Neural cell (in vitro differentiated cells): ENCODE measurements at regions not wholly inside any gene's neighbourhood (a gene's known extent, or its start where the extent isn't known, plus 50 kb on each side); places are given as distances from the start of the nearest gene placed in this dataset.

Experiments
- H2AFZ ChIP-seq: fragments of 200-600, 300-800 bp; sonication (generic), shearing (Covaris generic); 2 replicates; pipeline ENCODE4 v1.6.0; 2014; ENCODE audit warnings: low read depth, mild to moderate bottlenecking, antibody characterized with exemption, low read length, moderate library complexity
- H3F3A ChIP-seq: fragments of 200-600 bp; shearing (Covaris generic); 2 replicates; pipeline ENCODE4 v1.6.1; 2016; ENCODE audit warnings: mild to moderate bottlenecking, moderate library complexity, mixed read lengths, antibody characterized with exemption, low read length; ENCODE audit not compliant: insufficient read depth, poor library complexity, severe bottlenecking
- H3K27ac ChIP-seq: fragments of 200-600, 300-800 bp; sonication (generic), shearing (Covaris generic); 2 replicates; pipeline ENCODE4 v1.5.1; 2014; ENCODE audit warnings: mild to moderate bottlenecking, low read length, moderate library complexity
- H3K27me3 ChIP-seq: fragments of 300-800, 200-600 bp; sonication (generic), shearing (Covaris generic); 2 replicates; pipeline ENCODE4 v1.6.0; 2014; ENCODE audit warnings: mild to moderate bottlenecking, low read depth, low read length, moderate library complexity; ENCODE audit not compliant: insufficient read depth
- H3K36me3 ChIP-seq: fragments of 300-800, 200-600 bp; sonication (generic), shearing (Covaris generic); 2 replicates; pipeline ENCODE4 v1.5.1; 2014; ENCODE audit warnings: mild to moderate bottlenecking, antibody characterized with exemption, low read length, moderate library complexity; ENCODE audit not compliant: insufficient read depth
- H3K4me2 ChIP-seq: fragments of 300-800, 200-600 bp; sonication (generic), shearing (Covaris generic); 2 replicates; pipeline ENCODE4 v1.6.0; 2014; ENCODE audit warnings: mild to moderate bottlenecking, low read length
- H3K4me3 ChIP-seq: fragments of 300-800, 200-600 bp; sonication (generic), shearing (Covaris generic); 2 replicates; pipeline ENCODE4 v1.5.1; 2014; ENCODE audit warnings: mild to moderate bottlenecking, low read length, moderate library complexity
- H3K79me2 ChIP-seq: fragments of 200-600 bp; shearing (Covaris generic); replicated peaks from 2 replicates; pipeline ENCODE4 v1.6.0; 2014; ENCODE audit warnings: mild to moderate bottlenecking, low read length, moderate library complexity; ENCODE audit not compliant: insufficient read depth
- H3K9ac ChIP-seq: fragments of 300-800, 200-600 bp; sonication (generic), shearing (Covaris generic); 2 replicates; pipeline ENCODE4 v1.6.1; 2016; ENCODE audit warnings: mild to moderate bottlenecking, low read length, mixed read lengths
- H3K9me2 ChIP-seq: fragments of 200-600 bp; shearing (Covaris generic); 2 replicates; pipeline ENCODE4 v1.6.1; 2016; ENCODE audit warnings: mild to moderate bottlenecking, low read length, mixed read lengths; ENCODE audit not compliant: insufficient read depth
- H3K9me3 ChIP-seq: fragments of 200-600, 300-800 bp; sonication (generic), shearing (Covaris generic); 2 replicates; pipeline ENCODE4 v1.6.1; 2016; ENCODE audit warnings: mild to moderate bottlenecking, mixed run types, low read length, moderate library complexity, mixed read lengths
- H4K20me1 ChIP-seq: fragments of 200-600 bp; shearing (Covaris generic); 2 replicates; pipeline ENCODE4 v1.6.1; 2016; ENCODE audit warnings: mild to moderate bottlenecking, mixed run types; ENCODE audit not compliant: insufficient read depth
- CTCF ChIP-seq: fragments of 450-650 bp; IDR thresholded peaks from 2 replicates; pipeline ENCODE4 v1.5.1; 2014; ENCODE audit warnings: antibody characterized with exemption, mild to moderate bottlenecking, moderate library complexity; ENCODE audit not compliant: poor library complexity, severe bottlenecking
- EP300 ChIP-seq: fragments of 450-650 bp; conservative IDR thresholded peaks from 2 replicates; pipeline ENCODE4 v1.6.1; 2014; ENCODE audit warnings: antibody characterized with exemption, mild to moderate bottlenecking, moderate library complexity; ENCODE audit not compliant: poor library complexity, severe bottlenecking
- EZH2 ChIP-seq: fragments of 200-600, 300-800 bp; shearing (Covaris generic), sonication (generic); IDR thresholded peaks from 2 replicates; pipeline ENCODE4 v1.6.1; 2014; ENCODE audit warnings: antibody characterized with exemption, low read length, borderline replicate concordance, mild to moderate bottlenecking; ENCODE audit not compliant: insufficient read depth, poor library complexity, severe bottlenecking
- MXI1 ChIP-seq: fragments of 450-650 bp; conservative IDR thresholded peaks from 2 replicates; pipeline ENCODE4 v1.6.1; 2014; ENCODE audit warnings: antibody characterized with exemption, mild to moderate bottlenecking; ENCODE audit not compliant: poor library complexity, severe bottlenecking
- POLR2AphosphoS5 ChIP-seq: IDR thresholded peaks from 2 replicates; pipeline ENCODE4 v1.6.1; 2012
- RAD21 ChIP-seq: fragments of 450-650 bp; conservative IDR thresholded peaks from 2 replicates; pipeline ENCODE4 v1.6.1; 2014; ENCODE audit warnings: antibody characterized with exemption, mild to moderate bottlenecking, moderate library complexity
- REST ChIP-seq: IDR thresholded peaks from 2 replicates; pipeline ENCODE4 v1.6.1; 2012; ENCODE audit warnings: borderline replicate concordance
- SMC3 ChIP-seq: fragments of 450-650 bp; conservative IDR thresholded peaks from 2 replicates; pipeline ENCODE4 v1.6.1; 2014; ENCODE audit warnings: antibody characterized with exemption, mild to moderate bottlenecking, moderate library complexity; ENCODE audit not compliant: poor library complexity
- TAF1 ChIP-seq: IDR thresholded peaks from 2 replicates; pipeline ENCODE4 v1.6.1; 2012; ENCODE audit warnings: low read depth

- Histone ChIP-seq H4K20me1 (no peaks in the 10 kb centered on the region), H3K79me2 (no peaks in the 10 kb centered on the region), H3K9me3 (no peaks in the 10 kb centered on the region), H3K4me3 (no peak overlapping the region), H3K9ac (no peak overlapping the region), H3K4me2 (no peak overlapping the region), H2AFZ (no peak overlapping the region), H3F3A (no peaks in the 10 kb centered on the region), H3K27me3 (no peaks in the 10 kb centered on the region), H3K9me2 (no peaks in the 10 kb centered on the region), H3K27ac (no peak overlapping the region), H3K36me3 (no peaks in the 10 kb centered on the region)
- no peak for TF ChIP-seq RAD21
- no peak for TF ChIP-seq MXI1
- TF ChIP-seq SMC3: no peak
Observed at GRCh38 chr5:4036861-4037260, 441.2 kb downstream of the IRX1 start.

GRCh38 chr5:4038994-4039393 is 443.4 kb downstream of the IRX1 start:
- no peaks in the 10 kb centered on the region for H3K79me2 ChIP-seq
- H3K4me2 ChIP-seq: peak overlapping the region; percentile 12
- no peaks in the 10 kb centered on the region for H3K9me3 ChIP-seq
- TF ChIP-seq MXI1 (no peak), EZH2 (no peak), SMC3 (peak; percentile 30), POLR2AphosphoS5 (peak; percentile 78), CTCF (no peak), TAF1 (no peak), RAD21 (no peak), EP300 (peak; percentile 98), REST (no peak)
- no peaks in the 10 kb centered on the region for H4K20me1 ChIP-seq
- H3K9me2 ChIP-seq: no peaks in the 10 kb centered on the region
- no peak overlapping the region for H3K9ac ChIP-seq
- H3K4me3 ChIP-seq: peak overlapping the region; percentile 11
- peak overlapping the region; percentile 38 for H3K27ac ChIP-seq
- H3K27me3 ChIP-seq: no peaks in the 10 kb centered on the region
- no peak overlapping the region for H2AFZ ChIP-seq
- H3F3A ChIP-seq: no peaks in the 10 kb centered on the region
- no peaks in the 10 kb centered on the region for H3K36me3 ChIP-seq

- Histone ChIP-seq H3K9me2 (no peaks in the 10 kb centered on the region), H3K27ac (no peak overlapping the region), H3K27me3 (no peaks in the 10 kb centered on the region), H3K9me3 (no peaks in the 10 kb centered on the region), H3K4me2 (no peak overlapping the region), H3K79me2 (no peaks in the 10 kb centered on the region), H3K36me3 (no peaks in the 10 kb centered on the region), H2AFZ (no peak overlapping the region), H3F3A (no peaks in the 10 kb centered on the region), H4K20me1 (no peaks in the 10 kb centered on the region), H3K4me3 (no peak overlapping the region), H3K9ac (no peak overlapping the region)
- TF ChIP-seq RAD21 (no peak), TAF1 (no peak), EP300 (no peak), EZH2 (no peak), POLR2AphosphoS5 (no peak), CTCF (no peak), MXI1 (no peak), REST (no peak), SMC3 (no peak)
Observed at GRCh38 chr5:4042311-4042710, 446.7 kb downstream of the IRX1 start.
